H9 (cell line): ENCODE measurements at regions not wholly inside any gene's neighbourhood (a gene's known extent, or its start where the extent isn't known, plus 50 kb on each side); places are given as distances from the start of the nearest gene placed in this dataset.

Experiments
- DNase-seq: peaks from one replicate; pipeline ENCODE4 v3.0.0-alpha.2; 2017
- H2AFZ ChIP-seq: one replicate; pipeline ENCODE4 v1.6.1; 2013; ENCODE audit warnings: mild to moderate bottlenecking, low read length, control low read depth, moderate library complexity
- H2AK5ac ChIP-seq: 2 replicates; pipeline ENCODE4 v1.6.1; 2013; ENCODE audit warnings: low read length, control low read depth, mixed read lengths; ENCODE audit not compliant: insufficient read length
- H2BK120ac ChIP-seq: one replicate; pipeline ENCODE4 v1.6.1; 2013; ENCODE audit warnings: low read depth, mild to moderate bottlenecking, low read length, control low read depth, inconsistent platforms; ENCODE audit not compliant: poor library complexity, severe bottlenecking
- H2BK12ac ChIP-seq: 2 replicates; pipeline ENCODE4 v1.6.1; 2013; ENCODE audit warnings: low read length, control low read depth, mixed read lengths, low read depth; ENCODE audit not compliant: insufficient read length
- H2BK15ac ChIP-seq: 2 replicates; pipeline ENCODE4 v1.6.1; 2013; ENCODE audit warnings: low read depth, low read length, control low read depth
- H2BK20ac ChIP-seq: one replicate; pipeline ENCODE4 v1.6.1; 2013; ENCODE audit warnings: low read depth, mild to moderate bottlenecking, low read length, control low read depth, inconsistent platforms; ENCODE audit not compliant: poor library complexity, severe bottlenecking
- H2BK5ac ChIP-seq: 2 replicates; pipeline ENCODE4 v1.6.1; 2013; ENCODE audit warnings: low read length, control low read depth, mixed read lengths; ENCODE audit not compliant: insufficient read length
- H3K14ac ChIP-seq: 2 replicates; pipeline ENCODE4 v1.6.1; 2013; ENCODE audit warnings: low read length, control low read depth; ENCODE audit not compliant: insufficient read depth
- H3K18ac ChIP-seq: 2 replicates; pipeline ENCODE4 v1.6.1; 2013; ENCODE audit warnings: low read depth, mild to moderate bottlenecking, mixed read lengths, low read length, control low read depth; ENCODE audit not compliant: insufficient read length
- H3K23ac ChIP-seq: 2 replicates; pipeline ENCODE4 v1.6.1; 2013; ENCODE audit warnings: low read length, control low read depth, mixed read lengths, low read depth; ENCODE audit not compliant: insufficient read length
- H3K23me2 ChIP-seq: 2 replicates; pipeline ENCODE4 v1.6.1; 2013; ENCODE audit warnings: low read depth, mild to moderate bottlenecking, mixed read lengths, low read length, control low read depth; ENCODE audit not compliant: insufficient read length, poor library complexity, severe bottlenecking
- H3K27ac ChIP-seq: 2 replicates; pipeline ENCODE4 v1.5.1; 2013; ENCODE audit warnings: low read length, control low read depth, mixed read lengths, low read depth; ENCODE audit not compliant: insufficient read length
- H3K27me3 ChIP-seq: 2 replicates; pipeline ENCODE4 v1.6.1; 2013; ENCODE audit warnings: low read length, control low read depth, inconsistent platforms; ENCODE audit not compliant: insufficient read depth
- H3K4ac ChIP-seq: 2 replicates; pipeline ENCODE4 v1.6.1; 2013; ENCODE audit warnings: low read depth, mild to moderate bottlenecking, control low read depth, inconsistent platforms, low read length, moderate library complexity
- H3K4me1 ChIP-seq: 2 replicates; pipeline ENCODE4 v1.6.1; 2013; ENCODE audit warnings: low read length, control low read depth, inconsistent platforms; ENCODE audit not compliant: insufficient read depth
- H3K4me2 ChIP-seq: 2 replicates; pipeline ENCODE4 v1.6.1; 2013; ENCODE audit warnings: low read length, control low read depth, mixed read lengths; ENCODE audit not compliant: insufficient read length, insufficient read depth
- H3K56ac ChIP-seq: 2 replicates; pipeline ENCODE4 v1.6.1; 2013; ENCODE audit warnings: low read depth, mild to moderate bottlenecking, mixed read lengths, low read length, control low read depth; ENCODE audit not compliant: insufficient read length
- H3K79me1 ChIP-seq: 2 replicates; pipeline ENCODE4 v1.6.1; 2013; ENCODE audit warnings: low read depth, mild to moderate bottlenecking, moderate library complexity, low read length, control low read depth, inconsistent platforms; ENCODE audit not compliant: insufficient read depth, poor library complexity, severe bottlenecking
- H3K79me2 ChIP-seq: 2 replicates; pipeline ENCODE4 v1.6.1; 2013; ENCODE audit warnings: low read length, control low read depth, inconsistent platforms; ENCODE audit not compliant: insufficient read depth
- H3K9ac ChIP-seq: 2 replicates; pipeline ENCODE4 v1.6.1; 2013; ENCODE audit warnings: low read length, control low read depth, mixed read lengths; ENCODE audit not compliant: insufficient read length; ENCODE audit errors: extremely low read depth
- H3K9me3 ChIP-seq: one replicate; pipeline ENCODE4 v1.6.1; 2013; ENCODE audit warnings: low read depth, low read length, inconsistent platforms; ENCODE audit not compliant: control insufficient read depth
- H3T11ph ChIP-seq: one replicate; pipeline ENCODE4 v1.6.1; 2013; ENCODE audit warnings: mild to moderate bottlenecking, low read length, control low read depth, inconsistent platforms
- H4K20me1 ChIP-seq: one replicate; pipeline ENCODE4 v1.6.1; 2013; ENCODE audit not compliant: control insufficient read depth, insufficient read length, insufficient read depth
- H4K5ac ChIP-seq: 2 replicates; pipeline ENCODE4 v1.6.1; 2013; ENCODE audit warnings: low read depth, mild to moderate bottlenecking, mixed read lengths, low read length, control low read depth; ENCODE audit not compliant: insufficient read length
- H4K8ac ChIP-seq: replicated peaks from 2 replicates; pipeline ENCODE4 v1.6.1; 2013; ENCODE audit warnings: low read length, control low read depth, mixed read lengths, low read depth; ENCODE audit not compliant: insufficient read length
- H4K91ac ChIP-seq: 2 replicates; pipeline ENCODE4 v1.6.1; 2013; ENCODE audit warnings: low read depth, mild to moderate bottlenecking, moderate library complexity, mixed read lengths, low read length, control low read depth; ENCODE audit not compliant: insufficient read length
- H3K27ac Mint-ChIP-seq, 3 experiments: 2 replicates in 2 of 3; 3 replicates in 1 of 3; pipeline ENCODE4 v1.8.0; 2020 to 2021; ENCODE audit warnings: mixed read lengths in 3 of 3, mild to moderate bottlenecking in 1 of 3, moderate library complexity in 1 of 3
- H3K27me3 Mint-ChIP-seq: 2 replicates; pipeline ENCODE4 v1.8.0; 2021; ENCODE audit warnings: low read depth, mild to moderate bottlenecking, moderate library complexity, mixed read lengths
- H3K36me3 Mint-ChIP-seq, 3 experiments: 2 replicates in 2 of 3; 3 replicates in 1 of 3; pipeline ENCODE4 v1.8.0; 2020 to 2021; ENCODE audit warnings: low read depth in 3 of 3, mixed read lengths in 3 of 3; ENCODE audit not compliant: insufficient read depth in 1 of 3
- H3K4me1 Mint-ChIP-seq, 2 experiments: 2 replicates each; pipeline ENCODE4 v1.8.0; 2020; ENCODE audit warnings: mixed read lengths in 2 of 2
- H3K4me3 Mint-ChIP-seq, 2 experiments: 2 replicates in 1 of 2; 3 replicates in 1 of 2; pipeline ENCODE4 v1.8.0; 2020 to 2021; ENCODE audit warnings: mild to moderate bottlenecking in 2 of 2, mixed read lengths in 2 of 2, moderate library complexity in 1 of 2
- H3K9me3 Mint-ChIP-seq, 2 experiments: 2 replicates in 1 of 2; 3 replicates in 1 of 2; pipeline ENCODE4 v1.8.0; 2020; ENCODE audit warnings: mild to moderate bottlenecking in 2 of 2, mixed read lengths in 2 of 2, moderate library complexity in 1 of 2
- WGBS: extraction: QIAGEN DNeasy Blood & Tissue Kit; methylation state at CpG from one replicate; pipeline ENCODE4 v1.1.7; 2013; ENCODE audit warnings: missing lambda C conversion rate, low lambda C conversion rate, mixed read lengths; ENCODE audit not compliant: insufficient read length; ENCODE audit errors: extremely low coverage; 5-methylcytosine and 5-hydroxymethylcytosine counted together
- TF ChIP-seq, protein P1 (sequence below): fragments of 200-600 bp; sonication (generic); conservative IDR thresholded peaks from 3 replicates; pipeline ENCODE4 v1.8.0; 2021; ENCODE audit warnings: antibody characterized with exemption, mild to moderate bottlenecking

DNA sequence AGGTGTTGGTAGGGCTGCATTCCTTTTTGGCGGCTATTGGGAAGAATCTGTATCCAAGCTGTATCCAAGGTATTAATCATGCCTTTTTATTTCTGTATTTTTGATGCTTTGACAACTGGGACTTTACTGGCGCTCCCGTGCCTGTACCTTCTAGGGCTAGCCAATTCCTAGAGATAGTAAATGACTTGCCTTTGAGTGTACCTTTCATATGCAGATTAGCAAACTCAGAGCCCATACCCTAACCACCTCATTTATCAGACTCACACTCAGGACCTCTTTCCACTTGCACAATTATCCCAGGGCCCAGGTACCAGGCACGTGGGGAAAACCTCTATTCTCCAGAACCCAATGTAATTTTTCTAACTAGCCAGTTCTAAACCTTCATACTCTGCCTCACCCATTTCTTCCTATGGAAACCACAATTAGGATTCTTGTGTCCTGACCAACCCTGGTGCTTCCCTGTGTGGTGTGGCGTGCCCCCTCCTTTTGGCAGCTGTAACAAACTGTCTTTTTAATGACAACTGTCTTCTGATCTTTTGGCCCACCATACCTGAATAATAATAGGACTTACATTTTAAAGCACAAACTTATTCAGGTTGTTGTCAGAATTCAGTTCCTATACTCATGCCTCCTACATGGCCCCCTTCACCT lies 65.8 kb upstream of the PNPT1 start:
- Histone ChIP-seq H2BK5ac (no peak overlapping the region), H2AK5ac (no peak overlapping the region), H3K9me3 (no peaks in the 10 kb centered on the region), H2AFZ (no peak overlapping the region), H3K9ac (no peak overlapping the region), H3K27ac (no peak overlapping the region), H3K27me3 (no peaks in the 10 kb centered on the region), H4K8ac (no peak overlapping the region), H3K23me2 (no peaks in the 10 kb centered on the region), H4K20me1 (no peaks in the 10 kb centered on the region), H3K18ac (no peak overlapping the region), H3K4ac (no peak overlapping the region), H3K56ac (no peak overlapping the region), H3K79me2 (no peaks in the 10 kb centered on the region), H4K5ac (no peak overlapping the region), H2BK15ac (no peak overlapping the region), H3K4me2 (no peak overlapping the region), H3K14ac (no peak overlapping the region), H4K91ac (no peak overlapping the region), H2BK20ac (no peak overlapping the region), H2BK120ac (no peak overlapping the region), H3K23ac (no peak overlapping the region), H3T11ph (no peak overlapping the region), H2BK12ac (no peak overlapping the region), H3K4me1 (no peaks in the 10 kb centered on the region; the same call in 1 of the 2 replicates), H3K79me1 (no peaks in the 10 kb centered on the region)
- H3K4me3 Mint-ChIP-seq = no peak overlapping the region
- TF ChIP-seq, protein P1, sequence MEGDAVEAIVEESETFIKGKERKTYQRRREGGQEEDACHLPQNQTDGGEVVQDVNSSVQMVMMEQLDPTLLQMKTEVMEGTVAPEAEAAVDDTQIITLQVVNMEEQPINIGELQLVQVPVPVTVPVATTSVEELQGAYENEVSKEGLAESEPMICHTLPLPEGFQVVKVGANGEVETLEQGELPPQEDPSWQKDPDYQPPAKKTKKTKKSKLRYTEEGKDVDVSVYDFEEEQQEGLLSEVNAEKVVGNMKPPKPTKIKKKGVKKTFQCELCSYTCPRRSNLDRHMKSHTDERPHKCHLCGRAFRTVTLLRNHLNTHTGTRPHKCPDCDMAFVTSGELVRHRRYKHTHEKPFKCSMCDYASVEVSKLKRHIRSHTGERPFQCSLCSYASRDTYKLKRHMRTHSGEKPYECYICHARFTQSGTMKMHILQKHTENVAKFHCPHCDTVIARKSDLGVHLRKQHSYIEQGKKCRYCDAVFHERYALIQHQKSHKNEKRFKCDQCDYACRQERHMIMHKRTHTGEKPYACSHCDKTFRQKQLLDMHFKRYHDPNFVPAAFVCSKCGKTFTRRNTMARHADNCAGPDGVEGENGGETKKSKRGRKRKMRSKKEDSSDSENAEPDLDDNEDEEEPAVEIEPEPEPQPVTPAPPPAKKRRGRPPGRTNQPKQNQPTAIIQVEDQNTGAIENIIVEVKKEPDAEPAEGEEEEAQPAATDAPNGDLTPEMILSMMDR = no peak
- no peak for DNase-seq
- no peak overlapping the region for H3K27ac Mint-ChIP-seq
- no peaks in the 10 kb centered on the region for H3K9me3 Mint-ChIP-seq
- H3K36me3 Mint-ChIP-seq = no peaks in the 10 kb centered on the region
- H3K27me3 Mint-ChIP-seq = no peaks in the 10 kb centered on the region; the same call in 1 of the 2 replicates
- H3K4me1 Mint-ChIP-seq = peaks cover 10% of the 10 kb centered on the region in 2 experiments
- WGBS = no CpG with 5 or more reads among the region's 5 CpGs
